HG02610 (cell line): ENCODE measurements at regions not wholly inside any gene's neighbourhood (a gene's known extent, or its start where the extent isn't known, plus 50 kb on each side); places are given as distances from the start of the nearest gene placed in this dataset.
"Not testable (repeated sequence)": the region's sequence is repeated elsewhere in the genome, so short reads cannot be mapped to it uniquely, and the experiment has no call there.

Experiments
- ATAC-seq: cut with Tn5 transposase; IDR thresholded peaks from one replicate; pipeline ENCODE4 v1.9.1; 2021; ENCODE audit warnings: mild to moderate bottlenecking, moderate library complexity; ENCODE audit not compliant: unreplicated experiment

DNA sequence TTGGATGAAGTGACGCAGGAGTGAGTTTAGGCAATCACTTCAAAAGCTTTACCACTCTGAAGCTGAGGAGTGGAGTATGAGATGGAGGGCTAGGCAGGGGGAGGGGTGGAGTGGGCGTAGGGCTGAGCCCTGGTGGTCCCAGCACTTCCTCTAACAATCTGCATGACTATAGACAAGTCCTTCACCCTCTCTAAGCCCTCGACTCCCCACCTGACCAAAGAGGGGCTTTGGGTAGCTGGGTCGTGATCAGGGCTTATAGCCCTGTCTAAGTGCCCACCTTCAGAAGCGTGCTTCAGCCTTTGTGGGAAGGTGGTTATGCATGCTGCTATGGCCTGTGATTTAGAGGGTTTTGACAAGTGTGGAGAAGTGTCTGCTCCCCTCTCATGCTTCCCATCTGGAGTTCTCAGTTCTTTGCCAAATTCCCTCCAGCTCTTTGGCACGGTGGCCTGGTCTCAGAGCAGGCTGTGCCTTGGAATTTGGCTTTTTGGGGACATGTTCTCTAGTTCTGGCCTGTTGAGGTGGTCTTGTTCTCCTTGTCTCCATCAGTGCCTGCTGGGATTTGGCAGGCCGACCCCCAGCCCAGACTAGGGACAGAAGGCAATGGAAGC, 53.0 kb downstream of the ACTBL2 start:
- no peak for ATAC-seq

DNA sequence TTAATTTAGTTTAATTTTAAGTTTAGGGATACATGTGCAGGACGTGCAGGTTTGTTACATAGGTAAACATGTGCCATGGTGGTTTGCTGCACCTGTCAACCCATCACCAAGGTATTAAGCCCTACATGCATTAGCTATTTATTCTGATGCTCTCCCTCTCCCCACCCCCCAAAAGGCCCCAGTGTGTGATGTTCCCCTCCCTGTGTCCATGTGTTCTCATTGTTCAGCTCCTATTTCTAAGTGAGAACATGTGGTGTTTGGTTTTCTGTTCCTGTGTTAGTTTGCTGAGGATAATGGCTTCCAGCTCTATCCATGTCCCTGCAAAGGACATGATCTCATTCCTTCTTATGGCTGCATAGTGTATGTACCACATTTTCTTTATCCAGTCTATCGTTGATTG, 53.6 kb downstream of the ACTBL2 start:
- not testable (repeated sequence) for ATAC-seq

DNA sequence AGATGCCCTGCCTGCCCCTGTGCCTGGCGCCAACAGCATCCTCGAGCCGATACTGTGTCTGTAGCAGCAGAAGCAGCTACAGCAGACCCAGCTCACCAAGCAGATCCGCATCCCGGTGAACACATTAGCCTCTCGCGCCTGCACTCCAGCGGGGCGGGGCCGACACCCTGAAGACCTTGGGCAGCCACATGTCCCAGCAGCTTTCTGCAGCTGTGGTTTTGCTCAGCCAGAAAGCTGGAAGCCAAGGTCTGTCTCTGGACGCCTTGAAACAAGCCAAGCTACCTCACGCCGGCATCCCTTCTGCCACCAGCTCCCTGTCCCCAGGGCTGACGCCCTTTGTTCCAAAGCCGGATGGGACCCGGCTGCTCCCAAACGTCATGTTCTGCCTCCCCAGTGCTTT, 59.6 kb downstream of the ACTBL2 start:
- ATAC-seq, result no peak

DNA sequence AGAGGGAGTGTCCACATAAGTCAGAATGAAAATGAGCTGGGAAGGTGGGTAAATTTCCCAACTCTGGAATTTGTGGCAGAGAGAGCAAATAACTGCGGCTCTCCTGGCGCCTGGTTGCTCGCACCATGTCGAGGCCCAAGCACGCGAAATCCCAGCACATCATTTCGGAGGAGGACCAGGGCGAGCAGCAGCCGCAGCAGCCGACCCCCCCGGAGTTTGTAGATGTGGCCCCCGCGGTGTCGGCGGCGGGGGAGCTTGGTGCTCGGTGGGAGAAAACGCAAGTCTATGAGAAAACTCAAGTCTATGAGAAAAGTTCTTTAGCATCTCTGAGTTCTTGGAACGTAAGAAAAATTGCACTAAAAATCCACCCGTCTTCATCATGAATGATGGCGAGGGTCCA, 60.3 kb downstream of the ACTBL2 start:
- no peak for ATAC-seq

DNA sequence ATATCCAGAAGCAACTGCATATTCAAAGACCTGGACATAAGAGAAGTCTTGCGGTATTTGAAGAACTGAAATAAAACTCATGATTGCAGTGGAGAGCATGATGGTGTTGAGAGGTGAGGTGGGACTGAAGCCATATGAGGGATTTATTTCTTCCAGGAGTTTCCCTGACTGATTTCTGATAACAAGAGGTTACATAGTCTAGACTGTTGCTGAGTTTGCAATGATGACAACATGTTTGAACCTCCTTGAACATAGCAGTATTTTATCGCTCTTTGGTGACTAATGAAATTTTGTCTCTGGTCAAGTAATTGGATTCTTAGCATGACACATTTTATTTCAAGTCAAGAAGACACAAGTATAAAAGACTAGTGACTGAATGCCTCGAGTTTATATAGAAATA, 61.8 kb downstream of the ACTBL2 start:
- no peak for ATAC-seq

DNA sequence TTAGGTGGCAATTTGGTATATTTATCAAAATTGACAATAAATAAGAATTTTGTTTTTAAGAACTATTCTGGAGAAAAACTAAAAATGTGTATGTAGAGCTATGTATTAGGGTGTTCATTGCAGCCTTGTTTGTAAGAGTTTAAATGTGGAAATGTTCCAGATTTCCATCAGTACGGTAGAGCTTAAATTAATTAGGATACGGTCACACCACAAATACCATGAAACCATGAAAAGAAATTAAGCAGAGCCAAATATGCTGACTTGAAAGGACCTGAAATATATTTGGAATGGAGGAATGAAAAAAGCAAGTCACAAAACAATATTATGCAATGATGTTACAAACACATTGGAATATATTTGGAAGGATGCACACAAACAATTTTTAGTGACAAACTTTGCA, 64.6 kb downstream of the ACTBL2 start:
- no peak for ATAC-seq

DNA sequence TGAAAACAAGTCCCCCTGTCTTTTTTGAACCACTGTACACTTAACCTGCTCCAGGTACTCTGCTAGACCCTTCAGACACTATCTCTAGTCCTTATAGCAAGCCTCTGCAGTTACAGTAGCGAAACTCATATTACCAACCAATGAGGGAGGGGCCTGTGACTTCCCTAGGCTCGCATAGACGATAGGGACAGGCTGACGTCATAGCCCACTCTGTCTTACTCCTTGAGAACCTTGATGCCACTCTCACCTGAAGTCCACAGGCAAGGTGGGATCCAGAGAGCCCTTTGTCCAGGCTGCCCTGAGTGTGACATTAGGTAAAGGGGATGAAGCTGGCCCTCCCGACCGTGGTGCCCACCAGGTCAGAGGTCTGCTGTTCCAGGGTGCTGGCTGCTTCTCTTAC, 65.3 kb downstream of the ACTBL2 start:
- no peak for ATAC-seq

DNA sequence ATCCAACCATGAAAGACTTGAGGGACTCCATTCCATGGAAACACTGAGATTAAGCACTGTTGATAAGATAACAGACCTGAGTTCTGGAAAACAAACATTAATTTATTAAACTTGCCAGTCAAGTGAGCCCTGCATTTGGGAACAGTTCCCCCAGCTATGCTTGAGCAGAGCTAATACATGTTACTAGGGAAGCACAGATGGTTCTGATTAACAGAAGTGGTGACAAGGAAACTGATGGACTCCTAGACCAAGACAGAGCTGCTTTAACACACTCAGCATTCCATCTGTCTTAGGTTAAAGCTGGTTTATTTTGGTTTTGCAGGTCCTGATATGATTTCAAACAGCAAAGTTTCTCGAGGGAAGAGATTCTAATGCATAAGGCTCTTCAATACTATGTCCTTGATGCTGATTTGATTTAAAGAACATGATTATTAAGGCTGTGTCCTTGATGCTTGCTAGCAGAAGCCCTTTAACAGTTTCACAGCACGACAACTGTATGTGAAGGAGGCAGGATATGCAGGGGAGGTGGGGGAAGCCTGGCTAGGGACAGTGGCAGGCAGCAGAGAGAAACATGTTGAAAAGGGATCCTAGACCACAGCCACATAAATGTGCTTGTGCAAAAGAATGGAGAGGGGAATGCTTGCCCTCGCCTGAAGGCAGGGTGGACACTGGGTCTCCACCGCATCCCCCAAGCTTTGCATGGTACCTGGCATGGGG, 66.2 kb downstream of the ACTBL2 start:
- ATAC-seq, result no peak

DNA sequence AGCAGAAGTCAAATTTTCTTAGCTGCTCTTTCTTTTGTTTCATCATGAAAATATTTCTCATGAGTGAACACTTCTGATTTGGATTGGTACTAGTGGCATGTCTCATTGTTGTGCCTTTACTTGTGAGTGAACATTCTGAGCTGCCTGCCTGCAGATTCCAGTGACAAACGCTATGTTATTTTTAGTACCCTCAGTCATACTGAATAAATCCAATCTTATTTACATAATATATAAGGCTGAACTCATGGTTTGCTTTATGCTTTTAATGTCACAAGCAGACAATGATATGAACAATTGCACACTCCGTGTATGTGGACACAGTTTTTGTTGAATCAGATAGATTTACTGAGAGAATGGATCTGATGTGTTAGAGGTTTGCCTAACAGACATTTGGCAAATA, 67.8 kb downstream of the ACTBL2 start:
- no peak for ATAC-seq

DNA sequence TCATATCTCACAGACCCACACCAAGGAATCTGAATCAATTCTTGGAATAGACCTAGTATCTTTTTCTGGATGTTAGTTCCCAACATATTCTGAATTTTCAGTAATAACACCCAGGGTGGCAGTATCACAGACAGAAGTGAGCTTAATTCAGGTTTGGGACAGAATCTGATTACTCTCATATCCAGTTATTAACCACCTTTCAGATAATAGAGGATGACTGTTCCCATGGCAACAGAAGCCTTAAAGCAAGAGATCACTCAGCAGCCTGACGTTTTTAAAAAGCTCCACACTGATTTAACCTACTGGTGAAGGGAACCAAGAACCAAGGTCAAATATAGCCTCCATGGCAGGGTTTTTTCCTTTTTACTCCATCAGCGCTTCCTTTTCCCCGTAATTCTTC, 68.4 kb downstream of the ACTBL2 start:
- ATAC-seq, result no peak

DNA sequence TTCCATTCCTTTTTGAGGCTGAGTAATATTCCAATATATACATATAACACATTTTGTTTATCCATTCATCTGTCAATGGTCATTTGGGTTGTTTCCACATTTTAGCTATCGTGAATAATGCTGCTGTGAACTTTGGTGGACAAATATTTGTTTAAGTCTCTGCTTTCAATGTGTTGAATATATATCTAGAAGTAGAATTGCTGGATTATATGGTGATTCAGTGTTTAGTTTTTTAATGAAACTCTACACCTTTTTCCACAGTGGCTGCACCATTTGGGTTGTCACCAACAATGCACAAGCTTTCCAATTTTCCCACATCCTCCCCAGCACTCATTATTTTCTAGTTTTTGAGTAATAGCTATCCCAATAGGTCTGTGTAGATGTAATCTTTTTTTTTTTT, 69.5 kb downstream of the ACTBL2 start:
- no peak for ATAC-seq

DNA sequence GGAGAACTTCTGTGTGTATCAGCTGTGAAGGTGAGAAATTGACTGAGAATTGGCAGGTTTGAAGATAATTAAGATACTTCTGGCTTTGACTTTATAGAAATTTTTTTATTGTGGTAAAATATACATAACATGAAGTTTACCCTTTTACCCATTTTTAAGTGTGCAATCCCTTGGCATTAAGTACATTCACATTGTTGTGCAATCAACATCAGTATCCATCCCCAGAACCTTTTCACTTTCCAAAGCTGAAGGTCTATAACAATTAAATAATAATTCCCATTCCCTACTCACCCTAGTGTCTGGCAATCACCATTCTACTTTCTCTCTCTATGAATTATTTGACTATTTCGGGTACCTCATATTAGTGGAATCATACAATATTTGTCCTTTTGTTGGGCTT, 69.9 kb downstream of the ACTBL2 start:
- ATAC-seq, result no peak

DNA sequence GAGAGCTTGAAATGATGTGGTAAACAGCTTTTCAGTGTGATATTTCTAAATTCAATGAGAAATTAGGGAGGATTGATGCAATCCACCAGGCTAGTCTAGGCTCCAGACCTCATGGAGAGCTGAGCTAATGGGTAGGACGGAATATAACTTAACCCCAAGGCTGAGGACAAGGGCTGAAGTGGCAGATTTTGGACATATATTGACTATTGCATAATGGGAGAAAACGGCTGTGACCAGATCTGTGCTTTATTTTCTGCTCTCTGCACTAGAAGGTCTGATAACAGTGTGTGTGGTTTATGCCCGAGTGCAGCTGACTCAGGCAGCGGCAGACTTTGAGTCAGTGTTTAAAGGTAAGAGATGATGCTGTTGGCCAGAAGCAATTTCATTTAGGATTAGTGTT, 70.6 kb downstream of the ACTBL2 start:
- no peak for ATAC-seq

DNA sequence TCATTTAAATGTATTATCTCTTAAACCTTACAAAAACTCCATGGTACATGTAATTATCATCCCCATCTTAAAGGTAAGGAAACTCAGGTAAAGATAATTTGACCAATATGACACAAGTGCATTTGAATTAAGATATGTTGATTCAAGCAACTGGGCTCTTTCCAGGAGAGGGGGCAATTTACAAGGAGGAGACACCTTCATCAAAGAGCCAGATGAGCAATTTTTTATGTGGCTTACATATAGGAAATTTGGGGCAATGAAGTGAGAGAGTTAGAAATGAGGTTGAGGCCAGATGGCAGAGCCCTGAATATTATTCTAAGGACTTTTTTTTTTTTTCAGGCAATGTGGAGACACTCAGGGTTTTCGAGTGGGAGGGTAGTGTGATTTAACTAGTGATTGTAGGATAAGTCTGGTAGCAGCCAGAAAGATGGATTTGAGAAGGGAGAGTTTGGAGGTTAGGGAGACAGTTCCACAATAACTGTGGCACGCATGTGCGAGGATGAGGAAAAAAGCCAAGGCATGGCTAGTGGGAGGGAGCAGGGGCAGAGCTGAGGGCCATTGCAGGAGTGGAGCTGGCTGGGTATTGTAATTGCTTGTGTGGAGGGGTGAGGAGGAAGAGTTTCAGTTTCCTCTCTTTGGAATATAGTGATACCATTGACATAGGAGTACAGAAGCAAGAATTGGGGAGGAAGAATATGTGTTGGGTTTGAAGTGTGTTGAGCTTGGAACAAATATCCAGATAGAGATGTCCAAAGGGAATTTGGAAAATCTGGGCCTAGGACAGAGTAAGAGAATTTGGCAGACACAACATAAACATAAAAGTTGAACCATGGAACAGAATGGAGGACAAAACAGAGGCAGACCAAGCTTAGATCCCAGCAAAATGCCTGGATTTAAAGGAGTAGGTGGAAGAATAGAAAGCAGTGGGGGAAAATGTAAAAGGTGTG, 72.0 kb downstream of the ACTBL2 start:
- ATAC-seq, result no peak

DNA sequence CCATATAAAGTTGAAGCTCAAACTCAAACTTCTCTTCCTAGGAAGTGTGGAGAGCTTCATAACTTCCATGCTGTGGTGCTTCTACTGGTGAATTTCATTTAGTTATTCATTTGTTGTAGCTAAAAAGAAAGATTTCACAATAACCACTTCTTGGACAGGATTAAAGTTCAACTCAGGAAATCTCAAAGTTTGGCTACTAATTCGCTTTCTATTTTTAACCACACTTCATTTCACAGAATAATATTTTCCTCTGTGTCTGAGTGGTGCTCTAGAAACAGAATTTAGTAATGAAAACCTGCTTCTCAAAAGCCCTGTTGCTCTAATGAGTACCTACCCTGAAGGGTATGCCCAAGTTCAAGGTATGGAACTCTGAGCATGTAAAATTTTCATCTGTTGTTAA, 73.9 kb downstream of the ACTBL2 start:
- no peak for ATAC-seq

DNA sequence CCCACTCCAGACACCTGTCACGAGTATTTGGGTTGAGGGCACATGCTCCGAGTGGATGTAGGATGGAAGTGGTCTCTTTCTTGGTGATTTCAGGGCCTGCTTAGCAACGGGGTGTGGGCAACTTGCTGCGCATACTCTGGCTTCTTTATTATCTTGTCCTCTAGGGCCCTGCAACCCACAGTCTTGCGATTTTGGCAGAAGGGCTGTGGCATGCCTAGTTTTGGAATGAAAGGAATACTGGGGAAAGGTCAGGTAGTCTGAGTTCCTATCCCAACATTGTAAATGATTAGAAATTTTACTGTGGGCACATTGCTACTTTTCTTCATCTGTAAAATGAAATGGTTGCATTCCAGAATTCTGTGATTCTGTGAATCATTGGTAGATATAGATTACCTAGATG, 74.3 kb downstream of the ACTBL2 start:
- ATAC-seq, result no peak

DNA sequence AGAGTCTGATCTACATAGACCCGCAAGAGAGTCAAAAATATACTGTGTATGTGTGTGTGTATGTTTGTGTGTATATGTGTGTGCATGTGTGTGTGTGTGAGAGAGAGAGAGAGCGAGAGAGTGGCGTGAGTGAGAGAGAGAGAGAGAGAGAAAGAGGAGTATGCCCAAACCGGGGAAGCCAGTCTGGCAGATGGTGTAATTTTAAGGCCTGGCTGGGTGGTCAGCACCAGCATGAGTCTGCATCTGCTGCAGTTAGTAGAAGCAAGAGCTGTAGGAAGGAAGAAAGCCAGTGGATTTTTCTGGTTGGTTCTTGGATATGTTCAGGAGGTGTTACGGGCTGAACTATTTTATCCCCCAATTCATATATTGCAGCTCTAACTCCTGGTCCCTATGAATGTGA, 75.2 kb downstream of the ACTBL2 start:
- no peak for ATAC-seq

DNA sequence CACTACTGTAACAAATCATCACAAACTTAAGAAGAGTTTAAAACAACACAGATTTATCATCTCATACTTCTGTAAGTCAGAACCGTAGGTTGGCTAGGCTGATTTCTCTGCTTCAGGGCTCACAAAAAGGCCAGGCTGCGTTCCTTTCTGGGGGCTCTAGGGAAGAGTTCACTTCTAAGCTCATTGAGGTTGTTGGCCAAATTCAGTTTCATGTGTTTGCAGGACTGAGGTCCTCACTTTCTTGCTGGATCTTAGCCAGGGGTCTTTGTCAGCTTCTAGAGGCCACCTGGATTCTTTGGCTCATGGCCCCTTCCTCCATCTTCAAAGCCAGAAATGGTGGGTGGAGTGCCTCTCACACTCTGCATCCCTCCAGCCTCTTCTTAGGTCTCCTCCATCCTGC, 76.0 kb downstream of the ACTBL2 start:
- no peak for ATAC-seq

DNA sequence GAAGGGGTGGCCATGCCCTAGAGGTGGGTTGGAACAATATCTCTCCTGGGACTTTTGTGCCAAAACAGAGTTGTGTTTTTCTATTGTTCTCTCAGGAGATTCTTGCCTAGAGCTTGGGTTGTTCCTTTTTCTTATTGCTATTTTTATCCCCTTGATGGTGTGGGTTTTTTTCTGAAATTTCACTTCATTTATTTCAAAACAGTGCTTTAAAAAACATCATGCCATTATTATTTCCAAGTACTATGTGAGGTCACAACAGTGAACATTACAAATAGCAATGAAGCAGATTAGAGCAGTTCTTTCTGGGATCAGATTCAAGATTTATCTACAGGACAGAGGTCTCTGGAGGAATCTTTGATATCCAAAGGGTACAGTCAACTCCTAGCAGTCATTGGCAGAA, 76.6 kb downstream of the ACTBL2 start:
- no peak for ATAC-seq

DNA sequence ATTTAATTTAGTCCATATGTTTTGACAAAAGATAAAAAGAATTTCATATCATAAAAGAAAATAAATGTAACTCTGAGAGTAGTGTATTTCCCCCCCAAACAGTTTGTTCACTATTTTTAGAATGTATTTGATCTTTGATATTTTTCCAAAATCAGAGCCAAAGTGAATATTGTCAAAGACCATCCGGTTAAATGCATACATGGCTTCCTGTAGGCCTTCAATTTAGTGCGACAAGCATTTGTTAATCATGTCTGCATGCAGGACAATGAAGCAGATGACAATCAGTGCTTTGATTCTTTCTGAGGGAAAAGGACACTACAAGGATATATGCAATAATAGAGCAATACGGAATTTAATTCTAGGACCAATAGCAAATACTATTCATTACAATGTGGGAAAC, 79.8 kb downstream of the ACTBL2 start:
- ATAC-seq, result no peak

DNA sequence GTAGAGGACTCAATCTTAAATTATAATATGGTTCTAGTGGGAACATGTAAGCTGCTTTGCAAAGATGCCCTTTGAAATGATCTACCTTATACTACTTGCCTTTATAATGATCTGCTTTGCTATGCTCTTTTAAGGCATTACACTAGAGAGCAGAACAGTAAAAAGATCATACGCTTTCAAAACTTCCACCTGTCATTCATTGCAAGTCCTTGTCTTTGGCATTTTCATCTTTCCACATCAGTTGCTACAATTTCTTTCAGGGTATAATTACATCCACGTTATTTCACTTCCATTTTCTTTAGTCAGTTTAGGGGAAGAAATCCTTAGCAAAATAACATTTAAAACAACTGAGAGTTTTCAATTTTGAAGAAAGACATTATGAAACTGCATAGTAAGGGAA, 80.3 kb downstream of the ACTBL2 start:
- ATAC-seq, result no peak
